ENCODE measurements at regions not wholly inside any gene's neighbourhood (a gene's known extent, or its start where the extent isn't known, plus 50 kb on each side); places are given as distances from the start of the nearest gene placed in this dataset.

DNA sequence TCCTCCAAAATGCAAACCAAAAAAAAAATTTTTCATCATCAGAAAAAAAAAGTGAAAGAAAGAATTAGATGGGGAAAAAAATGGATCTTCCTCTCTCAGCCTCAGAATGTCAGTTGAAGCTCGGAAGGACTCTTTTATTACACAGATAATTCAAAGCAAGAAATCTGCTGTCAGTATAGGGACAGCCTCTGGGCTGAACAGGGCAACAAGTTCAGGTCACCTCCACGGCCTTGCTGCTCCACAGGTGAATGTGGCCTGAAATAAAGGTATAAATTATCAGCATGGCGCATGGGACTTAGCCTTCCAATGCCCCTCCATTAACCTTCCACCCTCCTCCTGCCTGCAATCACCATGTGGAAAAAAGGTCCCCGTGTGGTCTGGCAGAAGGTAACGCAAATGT is 316.8 kb upstream of the POU3F3 start:
- TF ChIP-seq, protein P1, sequence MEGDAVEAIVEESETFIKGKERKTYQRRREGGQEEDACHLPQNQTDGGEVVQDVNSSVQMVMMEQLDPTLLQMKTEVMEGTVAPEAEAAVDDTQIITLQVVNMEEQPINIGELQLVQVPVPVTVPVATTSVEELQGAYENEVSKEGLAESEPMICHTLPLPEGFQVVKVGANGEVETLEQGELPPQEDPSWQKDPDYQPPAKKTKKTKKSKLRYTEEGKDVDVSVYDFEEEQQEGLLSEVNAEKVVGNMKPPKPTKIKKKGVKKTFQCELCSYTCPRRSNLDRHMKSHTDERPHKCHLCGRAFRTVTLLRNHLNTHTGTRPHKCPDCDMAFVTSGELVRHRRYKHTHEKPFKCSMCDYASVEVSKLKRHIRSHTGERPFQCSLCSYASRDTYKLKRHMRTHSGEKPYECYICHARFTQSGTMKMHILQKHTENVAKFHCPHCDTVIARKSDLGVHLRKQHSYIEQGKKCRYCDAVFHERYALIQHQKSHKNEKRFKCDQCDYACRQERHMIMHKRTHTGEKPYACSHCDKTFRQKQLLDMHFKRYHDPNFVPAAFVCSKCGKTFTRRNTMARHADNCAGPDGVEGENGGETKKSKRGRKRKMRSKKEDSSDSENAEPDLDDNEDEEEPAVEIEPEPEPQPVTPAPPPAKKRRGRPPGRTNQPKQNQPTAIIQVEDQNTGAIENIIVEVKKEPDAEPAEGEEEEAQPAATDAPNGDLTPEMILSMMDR (IDR thresholded peaks at IDR 0.05) = no peak
- no peak for TF ChIP-seq POLR2A (IDR thresholded peaks at IDR 0.05)
